ENCODE measurements at regions not wholly inside any gene's neighbourhood (a gene's known extent, or its start where the extent isn't known, plus 50 kb on each side); places are given as distances from the start of the nearest gene placed in this dataset.

- TF ChIP-seq FOXP2 (optimal IDR thresholded peaks at IDR 0.05; ENCODE audit: borderline replicate concordance, extremely low read depth, extremely low read length, insufficient read depth) = no peak
- no peak for TF ChIP-seq POLR2AphosphoS5 (IDR thresholded peaks at IDR 0.05; ENCODE audit: low read depth, low read length)
- no peak for TF ChIP-seq SIN3A (IDR thresholded peaks at IDR 0.05; ENCODE audit: borderline replicate concordance, insufficient read depth, low read length)
- TF ChIP-seq REST (IDR thresholded peaks at IDR 0.05; ENCODE audit: insufficient read depth in 1 of 2, low read depth in 2 of 2, low read length in 2 of 2) = no peak
- no peak for TF ChIP-seq TAF1 (IDR thresholded peaks at IDR 0.05; ENCODE audit: borderline replicate concordance, insufficient read depth, low read length)
Measured at GRCh38 chr5:145295236-145295835, 539.8 kb downstream of the PRELID2 start.

GRCh38 chr5:145294331-145294730 is 540.8 kb downstream of the PRELID2 start:
- TF ChIP-seq TAF1 (IDR thresholded peaks at IDR 0.05; ENCODE audit: borderline replicate concordance, insufficient read depth, low read length) (no peak), SIN3A (IDR thresholded peaks at IDR 0.05; ENCODE audit: borderline replicate concordance, insufficient read depth, low read length) (no peak), FOXP2 (optimal IDR thresholded peaks at IDR 0.05; ENCODE audit: borderline replicate concordance, extremely low read depth, extremely low read length, insufficient read depth) (no peak), REST (IDR thresholded peaks at IDR 0.05; ENCODE audit: insufficient read depth in 1 of 2, low read depth in 2 of 2, low read length in 2 of 2) (no peak), POLR2AphosphoS5 (IDR thresholded peaks at IDR 0.05; ENCODE audit: low read depth, low read length) (no peak)

- TF ChIP-seq POLR2AphosphoS5 (IDR thresholded peaks at IDR 0.05; ENCODE audit: low read depth, low read length) = no peak
- TF ChIP-seq REST (IDR thresholded peaks at IDR 0.05; ENCODE audit: insufficient read depth in 1 of 2, low read depth in 2 of 2, low read length in 2 of 2) = no peak
- TF ChIP-seq SIN3A (IDR thresholded peaks at IDR 0.05; ENCODE audit: borderline replicate concordance, insufficient read depth, low read length) = no peak
Measured at GRCh38 chr5:145293716-145294115, 541.4 kb downstream of the PRELID2 start.

GRCh38 chr5:145292278-145292677 is 542.9 kb downstream of the PRELID2 start:
- TF ChIP-seq REST (IDR thresholded peaks at IDR 0.05; ENCODE audit: insufficient read depth in 1 of 2, low read depth in 2 of 2, low read length in 2 of 2) (no peak), POLR2AphosphoS5 (IDR thresholded peaks at IDR 0.05; ENCODE audit: low read depth, low read length) (no peak), FOXP2 (optimal IDR thresholded peaks at IDR 0.05; ENCODE audit: borderline replicate concordance, extremely low read depth, extremely low read length, insufficient read depth) (no peak), SIN3A (IDR thresholded peaks at IDR 0.05; ENCODE audit: borderline replicate concordance, insufficient read depth, low read length) (no peak), TAF1 (IDR thresholded peaks at IDR 0.05; ENCODE audit: borderline replicate concordance, insufficient read depth, low read length) (no peak)
